Endothelial cell of umbilical vein (primary cell): ENCODE measurements at regions not wholly inside any gene's neighbourhood (a gene's known extent, or its start where the extent isn't known, plus 50 kb on each side); places are given as distances from the start of the nearest gene placed in this dataset.

Experiments
- CTCF ChIP-seq, 2 donors: IDR thresholded peaks; 1 replicate in 1 of 2; 2 replicates in 1 of 2; pipeline ENCODE4 v1.5.1; 2011; ENCODE audit warnings: low read length in 2 of 2, mild to moderate bottlenecking in 2 of 2, moderate library complexity in 2 of 2, control low read depth in 1 of 2, inconsistent platforms in 1 of 2, low read depth in 1 of 2; ENCODE audit not compliant: insufficient read depth in 1 of 2; ENCODE audit errors: extremely low read depth in 1 of 2
- EZH2 ChIP-seq: IDR thresholded peaks from 2 replicates; pipeline ENCODE4 v1.6.1; 2012; ENCODE audit warnings: borderline replicate concordance, low read depth, mild to moderate bottlenecking, moderate library complexity, low read length, inconsistent platforms; ENCODE audit not compliant: severe bottlenecking
- GATA2 ChIP-seq: IDR thresholded peaks from 2 replicates; pipeline ENCODE4 v1.7.0; 2011; ENCODE audit warnings: low read depth, mild to moderate bottlenecking, moderate library complexity, mixed read lengths, low read length; ENCODE audit not compliant: insufficient read length, insufficient read depth
- POLR2A ChIP-seq: IDR thresholded peaks from 2 replicates; pipeline ENCODE4 v1.6.1; 2012; ENCODE audit warnings: low read depth, mild to moderate bottlenecking, control low read depth, low read length

GRCh38 chr1:8121261-8122159, 95.4 kb upstream of the ERRFI1 start:
- TF ChIP-seq CTCF (IDR thresholded peaks at IDR 0.05; ENCODE audit: extremely low read depth in 1 of 2, insufficient read depth in 1 of 2, low read depth in 1 of 2, low read length in 2 of 2) (no peak), EZH2 (no peak), POLR2A (peak; percentile 44), GATA2 (peak; percentile 4)
